IPS DF 4.7 (cell line): ENCODE measurements at regions not wholly inside any gene's neighbourhood (a gene's known extent, or its start where the extent isn't known, plus 50 kb on each side); places are given as distances from the start of the nearest gene placed in this dataset.

Experiments
- DNase-seq: peaks from one replicate; pipeline ENCODE4 v3.0.0-alpha.2; 2013; ENCODE audit warnings: low spot score; ENCODE audit errors: extremely low read depth

DNA sequence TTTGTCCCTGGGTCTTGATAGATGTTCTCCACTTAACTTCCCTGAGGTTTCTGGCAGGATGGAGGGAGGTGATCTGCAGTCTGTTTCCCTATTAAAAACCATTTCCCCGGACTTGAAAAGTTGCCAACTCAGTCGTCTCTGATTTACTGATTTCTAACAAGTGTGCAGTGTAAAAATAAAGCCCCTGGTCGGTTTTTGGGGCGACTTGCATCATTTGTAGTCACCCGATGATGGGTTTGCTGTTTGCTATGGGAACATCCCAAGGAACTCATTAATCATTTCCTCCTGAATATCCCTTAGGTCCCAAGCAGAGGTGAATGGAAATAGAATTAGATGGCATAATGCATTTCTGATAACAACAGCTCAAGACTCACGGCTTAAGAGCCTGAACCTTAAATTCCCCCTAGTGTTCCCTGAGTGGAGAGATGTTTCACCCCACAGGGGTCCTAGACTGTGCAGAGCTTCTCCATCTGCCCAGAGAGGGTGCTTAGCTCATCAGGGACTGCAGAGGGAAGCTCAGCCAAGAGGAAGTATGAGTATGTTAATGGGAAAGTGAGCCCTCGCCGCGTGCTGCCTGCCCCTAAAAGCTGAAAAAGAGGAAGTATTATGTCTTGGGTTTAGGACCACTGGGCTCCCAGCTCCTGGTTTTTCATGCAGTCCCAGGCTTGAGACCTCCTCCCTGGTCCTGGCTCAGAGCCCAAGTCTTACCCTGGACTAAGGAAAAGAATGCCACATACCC is 115.1 kb upstream of the DAP start:
- no peak for DNase-seq

DNA sequence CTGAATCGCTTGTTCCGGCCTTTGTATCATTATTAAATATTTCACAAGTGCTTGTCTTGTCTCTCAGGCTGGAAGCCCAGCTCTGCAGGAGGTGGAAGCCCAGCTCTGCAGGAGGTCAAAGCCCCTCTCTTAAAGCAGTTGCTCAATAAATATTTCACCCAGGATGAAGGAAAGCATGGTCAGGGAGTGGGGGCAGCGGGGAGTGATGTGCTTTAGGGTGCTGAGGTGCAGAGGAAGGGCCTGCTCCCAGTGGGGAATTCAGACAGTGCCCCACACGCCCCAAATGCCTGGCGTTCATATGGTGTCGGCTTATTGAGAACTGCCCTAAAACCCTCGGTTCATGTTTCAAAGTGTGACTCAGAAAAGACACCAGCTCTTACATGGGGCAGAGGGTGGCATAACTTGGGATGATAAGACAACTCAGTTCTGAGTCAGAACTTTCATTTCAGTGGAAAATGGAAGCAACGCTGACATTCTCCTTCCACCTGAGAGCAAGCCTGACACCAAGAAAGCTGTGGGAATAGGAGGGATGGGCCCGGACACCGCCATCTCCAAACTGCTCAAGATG is 114.3 kb upstream of the DAP start:
- DNase-seq, result no peak

DNA sequence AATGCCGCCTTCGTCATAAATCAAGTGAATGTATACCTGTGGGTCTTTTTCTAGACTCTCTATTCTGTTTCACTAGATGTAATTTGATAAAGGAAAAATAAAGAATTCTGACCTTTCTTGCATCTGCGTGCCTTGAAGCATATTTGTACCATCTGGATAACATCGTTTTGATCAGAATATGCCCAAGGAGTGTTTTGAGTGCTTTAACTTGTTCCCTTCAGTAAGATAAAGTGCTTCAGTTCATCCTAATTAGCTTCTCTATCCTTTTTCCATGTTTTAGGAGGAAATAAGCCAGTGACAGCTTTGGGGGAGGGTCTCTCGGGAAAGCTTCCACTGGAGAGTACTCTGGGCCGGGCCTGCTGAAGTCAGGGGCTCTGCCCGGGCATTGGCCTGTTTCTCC is 113.5 kb upstream of the DAP start:
- no peak for DNase-seq

GRCh38 chr5:10870791-10871190 is 109.8 kb upstream of the DAP start:
- DNase-seq, result no peak

DNA sequence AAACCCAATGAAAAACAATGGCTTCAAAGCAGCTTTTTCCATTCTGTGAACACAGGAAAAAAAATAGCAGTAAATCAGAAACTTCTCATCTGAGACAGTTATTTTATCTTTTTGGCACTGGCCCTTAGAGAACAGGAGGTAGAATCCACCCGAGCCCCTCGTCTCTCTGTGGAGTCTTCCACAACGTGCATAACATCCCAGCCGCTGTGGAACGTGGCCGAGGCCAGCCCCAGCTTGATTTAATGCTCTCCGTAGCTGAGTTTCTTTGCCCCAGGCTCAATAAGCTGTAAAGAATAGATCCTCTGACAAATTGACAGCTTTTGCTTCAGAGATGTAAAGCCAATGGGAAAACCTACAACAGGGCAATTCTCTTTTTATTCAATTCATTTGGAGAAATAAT is 107.9 kb upstream of the DAP start:
- DNase-seq, result no peak

DNA sequence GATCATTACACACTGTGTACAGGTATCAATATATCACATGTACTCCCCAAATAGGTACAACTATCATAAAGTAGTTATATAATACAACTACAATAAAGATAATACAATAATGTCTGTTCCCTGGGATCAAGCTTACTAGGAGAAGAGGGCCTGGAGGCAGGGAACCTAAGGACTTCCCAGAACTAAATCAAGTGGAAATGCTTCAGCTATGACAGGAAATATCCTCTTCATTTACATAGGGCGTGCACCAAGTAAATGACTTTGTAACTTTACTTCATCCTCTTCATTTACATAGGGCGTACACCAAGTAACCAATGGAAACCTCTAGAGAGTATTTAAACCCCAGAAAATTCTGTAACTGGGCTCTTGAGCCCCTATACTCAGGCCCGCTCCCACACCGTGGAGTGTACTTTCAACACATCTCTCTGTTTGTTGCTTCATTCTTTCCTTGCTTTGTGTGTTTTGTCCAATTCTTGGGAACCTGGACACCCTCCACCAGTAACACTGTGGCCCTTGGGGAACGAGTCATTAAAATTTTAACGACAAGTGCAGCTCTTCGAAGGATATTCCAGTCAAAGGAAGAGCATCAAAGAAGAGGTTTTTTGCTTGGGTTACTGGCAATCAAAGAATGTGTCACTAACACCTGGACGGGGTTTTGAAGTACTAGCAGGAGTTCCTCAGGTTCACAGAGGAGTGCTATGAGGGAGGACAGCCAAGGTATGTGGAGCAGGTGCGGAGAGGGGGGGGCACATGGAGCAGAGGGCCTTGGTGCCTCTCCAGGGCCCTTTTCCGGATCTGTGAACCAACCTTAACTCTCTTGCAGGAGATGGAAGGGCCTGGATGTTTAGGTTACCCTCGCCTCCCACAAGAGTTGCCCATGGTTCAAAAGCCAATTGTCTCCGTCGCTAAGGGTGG is 106.6 kb upstream of the DAP start:
- no peak for DNase-seq

- peak; percentile 9 for DNase-seq
These were observed 105.9 kb upstream of the DAP start for GRCh38 chr5:10866913-10867312.

- peak; percentile 56 for DNase-seq
These were observed 102.8 kb upstream of the DAP start for GRCh38 chr5:10863763-10864383.

DNA sequence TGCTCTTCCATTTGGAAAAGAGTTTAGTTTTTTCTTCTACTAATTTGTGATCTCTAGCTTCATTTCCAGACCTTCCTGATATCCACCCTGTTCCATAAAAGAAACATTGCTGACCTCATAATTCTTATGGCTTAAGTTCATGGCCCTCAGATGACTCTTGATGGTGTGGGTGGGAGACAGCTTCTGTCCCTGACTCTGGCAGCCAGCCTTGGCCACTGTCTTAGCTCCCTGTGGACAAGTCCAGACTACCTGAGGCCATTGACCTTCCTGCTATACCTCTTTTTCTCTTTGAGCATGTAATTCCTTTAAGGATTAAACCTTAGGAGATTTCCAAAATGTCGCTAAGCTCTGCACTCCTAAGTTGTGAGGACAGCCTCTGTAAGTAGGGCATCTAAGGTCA is 101.1 kb upstream of the DAP start:
- no peak for DNase-seq

- no peak for DNase-seq
These were observed 100.4 kb upstream of the DAP start for GRCh38 chr5:10861423-10861790.

DNA sequence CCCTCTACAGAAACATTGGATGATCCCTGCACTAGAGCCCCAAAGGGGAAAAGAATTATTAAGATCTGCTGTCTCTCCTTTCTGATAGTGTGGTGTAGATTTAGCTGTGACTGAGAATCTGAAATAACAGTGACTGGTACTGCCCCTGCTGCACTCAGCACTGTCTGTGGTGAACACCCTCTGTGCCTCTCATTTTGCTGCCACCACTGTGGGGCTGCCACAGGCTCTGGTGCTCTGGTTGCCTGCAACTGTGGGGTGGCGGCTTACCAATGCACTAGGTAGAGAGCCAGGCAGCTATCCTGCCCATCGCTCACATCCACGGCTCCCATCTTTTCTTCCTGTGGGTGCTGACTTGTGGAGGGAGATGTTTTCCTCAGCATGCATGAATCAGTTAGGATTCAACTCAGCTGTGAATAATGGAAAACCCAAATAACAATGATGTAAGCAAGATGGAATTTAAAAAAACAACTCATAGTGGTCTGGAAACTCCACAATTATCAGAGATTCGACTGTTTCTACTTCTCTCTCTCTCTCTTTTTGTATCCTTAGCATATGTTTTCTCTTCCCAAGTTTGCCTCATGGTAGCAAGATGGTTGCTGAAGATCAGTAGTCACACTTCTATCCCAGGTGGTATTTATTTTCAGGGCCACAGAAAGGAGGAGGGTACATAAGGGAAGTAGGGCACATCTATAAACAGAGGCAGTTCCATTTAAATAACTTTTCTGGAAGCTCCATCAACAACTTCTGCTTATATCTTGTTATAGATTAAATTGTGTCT is 99.8 kb upstream of the DAP start:
- no peak for DNase-seq

DNA sequence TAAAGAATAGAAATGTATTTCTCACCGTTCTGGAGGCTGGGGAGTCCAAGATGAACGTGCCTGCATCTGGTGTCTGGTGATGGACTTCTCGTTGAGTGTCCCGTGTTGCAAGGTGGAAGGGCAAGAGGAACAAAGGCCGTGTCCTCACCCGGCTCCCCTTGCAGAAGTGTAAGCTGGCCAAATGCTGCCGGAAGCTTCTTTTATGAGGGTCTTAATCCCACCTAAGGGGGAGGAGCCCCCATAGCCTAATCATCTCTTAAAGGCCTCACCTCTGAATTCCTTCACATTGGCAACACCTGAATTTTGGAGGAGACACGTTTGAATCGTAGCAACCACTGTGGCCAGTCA is 99.1 kb upstream of the DAP start:
- DNase-seq, result no peak

- no peak for DNase-seq
These were observed 98.6 kb upstream of the DAP start for GRCh38 chr5:10859393-10860195.

- DNase-seq, result no peak
These were observed 97.9 kb upstream of the DAP start for GRCh38 chr5:10858945-10859344.

DNA sequence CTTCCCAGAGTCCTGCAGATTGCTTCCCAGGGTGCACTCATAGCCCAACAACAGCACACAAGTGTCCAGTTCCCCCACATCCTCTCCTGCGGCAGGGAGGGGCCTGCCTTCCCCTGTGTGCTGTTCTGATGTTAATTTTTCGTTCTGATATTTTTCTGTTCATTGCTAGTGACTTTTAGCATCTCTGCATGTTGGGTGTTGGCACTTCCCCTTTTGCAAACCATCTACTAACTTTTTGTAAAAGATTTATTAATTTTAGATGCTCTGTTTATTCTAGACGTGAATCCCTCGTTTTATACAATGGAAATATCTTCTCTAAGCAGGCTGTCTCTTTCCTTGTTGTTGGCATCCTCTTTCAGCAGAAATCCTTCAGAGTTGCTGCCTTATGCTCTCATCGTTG is 97.3 kb upstream of the DAP start:
- DNase-seq, result no peak

DNA sequence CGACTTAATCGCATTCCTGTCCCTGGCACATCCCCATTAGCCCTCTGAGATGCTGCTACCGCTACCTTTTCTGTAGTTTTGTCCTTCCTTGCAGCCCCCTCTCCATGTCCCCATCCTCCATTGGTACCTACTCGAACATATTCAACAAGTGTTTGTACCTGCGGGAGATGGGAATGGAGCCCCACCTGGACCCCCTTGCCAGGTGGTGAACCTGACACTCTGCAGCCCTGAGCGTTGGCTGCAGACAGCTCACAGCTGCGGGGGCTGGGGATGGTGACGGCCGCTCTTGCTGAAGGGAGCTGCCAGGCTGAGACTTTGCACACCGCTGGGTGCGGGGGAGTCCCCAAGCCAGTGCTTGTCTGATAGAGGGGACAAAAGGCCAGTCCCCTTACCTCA is 96.3 kb upstream of the DAP start:
- DNase-seq, result no peak

DNA sequence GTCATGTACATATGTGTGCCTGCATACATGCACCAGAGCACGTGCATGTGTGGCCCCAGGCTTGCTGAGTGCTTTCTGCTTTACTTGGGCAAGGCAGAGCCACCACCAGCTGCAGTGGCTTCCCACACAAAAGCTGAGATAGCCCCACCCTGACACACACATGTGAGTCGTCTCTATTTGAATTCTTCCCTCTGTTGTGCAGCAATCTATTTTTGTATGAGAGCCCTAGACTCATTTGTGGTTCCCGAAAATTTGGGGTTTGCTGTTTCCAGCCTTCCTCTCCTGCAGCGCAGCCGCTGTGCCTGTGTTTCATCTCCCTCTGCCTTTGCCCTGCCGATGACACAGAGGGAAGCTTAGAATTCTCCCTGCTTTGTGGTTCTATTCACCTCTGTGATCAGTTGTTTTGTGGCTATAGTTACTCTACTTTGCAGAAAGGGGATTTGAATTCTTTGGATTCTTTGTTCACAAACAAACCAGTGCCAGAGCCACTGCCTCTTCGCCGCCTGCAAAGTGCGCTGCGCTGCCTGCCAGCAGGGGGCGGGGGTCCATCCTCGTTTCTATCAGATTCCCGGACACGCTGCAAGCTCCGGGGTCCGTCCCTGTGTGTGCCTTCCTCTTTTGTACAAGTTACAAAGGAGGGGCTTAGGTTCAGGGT is 95.8 kb upstream of the DAP start:
- DNase-seq, result peak; percentile 46

DNA sequence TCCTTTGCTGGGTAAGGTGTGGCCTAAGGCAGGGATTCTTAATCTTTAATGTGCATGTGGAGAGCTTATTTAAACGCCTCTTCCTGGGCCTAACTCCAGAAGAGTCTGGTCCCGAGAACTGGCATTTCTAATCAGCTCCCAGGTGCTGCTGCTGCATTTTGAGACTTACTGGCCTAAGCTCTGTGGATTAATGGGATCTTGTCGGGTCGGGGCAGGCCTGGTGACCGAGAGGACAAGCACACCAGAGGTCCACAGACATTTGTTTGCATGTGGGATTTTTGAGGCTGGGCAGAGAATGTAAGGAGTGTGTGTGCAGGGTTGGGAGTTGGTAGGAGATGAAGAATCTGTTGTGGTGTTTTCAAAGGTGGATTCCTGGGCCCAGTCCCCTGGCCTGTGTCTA is 95.0 kb upstream of the DAP start:
- DNase-seq, result no peak

- DNase-seq, result no peak
These were observed 93.7 kb upstream of the DAP start for GRCh38 chr5:10854506-10855277.
